ENCODE measurements at regions not wholly inside any gene's neighbourhood (a gene's known extent, or its start where the extent isn't known, plus 50 kb on each side); places are given as distances from the start of the nearest gene placed in this dataset.

DNA sequence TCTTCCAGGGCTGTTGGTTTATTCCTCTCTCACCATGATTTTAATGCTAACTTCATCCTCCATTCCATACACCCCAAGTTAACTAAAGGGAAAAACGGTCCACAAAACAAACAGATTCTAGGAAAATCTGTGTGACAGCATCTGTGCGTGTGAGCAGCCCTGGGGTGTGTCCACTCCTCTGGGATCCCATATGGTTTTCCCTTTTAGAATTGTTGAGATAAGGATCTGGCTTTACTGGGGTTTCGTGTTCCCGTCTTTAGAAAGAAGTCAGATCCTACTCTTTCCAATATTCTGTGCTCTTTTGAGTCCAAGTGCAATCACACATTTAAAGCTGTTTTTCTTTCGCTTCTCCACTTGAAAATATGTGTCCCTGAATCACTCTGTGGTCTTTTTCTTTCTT, 257.1 kb downstream of the KLF6 start:
- TF ChIP-seq, protein P1, sequence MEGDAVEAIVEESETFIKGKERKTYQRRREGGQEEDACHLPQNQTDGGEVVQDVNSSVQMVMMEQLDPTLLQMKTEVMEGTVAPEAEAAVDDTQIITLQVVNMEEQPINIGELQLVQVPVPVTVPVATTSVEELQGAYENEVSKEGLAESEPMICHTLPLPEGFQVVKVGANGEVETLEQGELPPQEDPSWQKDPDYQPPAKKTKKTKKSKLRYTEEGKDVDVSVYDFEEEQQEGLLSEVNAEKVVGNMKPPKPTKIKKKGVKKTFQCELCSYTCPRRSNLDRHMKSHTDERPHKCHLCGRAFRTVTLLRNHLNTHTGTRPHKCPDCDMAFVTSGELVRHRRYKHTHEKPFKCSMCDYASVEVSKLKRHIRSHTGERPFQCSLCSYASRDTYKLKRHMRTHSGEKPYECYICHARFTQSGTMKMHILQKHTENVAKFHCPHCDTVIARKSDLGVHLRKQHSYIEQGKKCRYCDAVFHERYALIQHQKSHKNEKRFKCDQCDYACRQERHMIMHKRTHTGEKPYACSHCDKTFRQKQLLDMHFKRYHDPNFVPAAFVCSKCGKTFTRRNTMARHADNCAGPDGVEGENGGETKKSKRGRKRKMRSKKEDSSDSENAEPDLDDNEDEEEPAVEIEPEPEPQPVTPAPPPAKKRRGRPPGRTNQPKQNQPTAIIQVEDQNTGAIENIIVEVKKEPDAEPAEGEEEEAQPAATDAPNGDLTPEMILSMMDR (IDR thresholded peaks at IDR 0.05; ENCODE audit: insufficient read depth, low read length) = no peak
- no peak for TF ChIP-seq POLR2AphosphoS5 (IDR thresholded peaks at IDR 0.05; ENCODE audit: low read depth)
- TF ChIP-seq, protein P2, sequence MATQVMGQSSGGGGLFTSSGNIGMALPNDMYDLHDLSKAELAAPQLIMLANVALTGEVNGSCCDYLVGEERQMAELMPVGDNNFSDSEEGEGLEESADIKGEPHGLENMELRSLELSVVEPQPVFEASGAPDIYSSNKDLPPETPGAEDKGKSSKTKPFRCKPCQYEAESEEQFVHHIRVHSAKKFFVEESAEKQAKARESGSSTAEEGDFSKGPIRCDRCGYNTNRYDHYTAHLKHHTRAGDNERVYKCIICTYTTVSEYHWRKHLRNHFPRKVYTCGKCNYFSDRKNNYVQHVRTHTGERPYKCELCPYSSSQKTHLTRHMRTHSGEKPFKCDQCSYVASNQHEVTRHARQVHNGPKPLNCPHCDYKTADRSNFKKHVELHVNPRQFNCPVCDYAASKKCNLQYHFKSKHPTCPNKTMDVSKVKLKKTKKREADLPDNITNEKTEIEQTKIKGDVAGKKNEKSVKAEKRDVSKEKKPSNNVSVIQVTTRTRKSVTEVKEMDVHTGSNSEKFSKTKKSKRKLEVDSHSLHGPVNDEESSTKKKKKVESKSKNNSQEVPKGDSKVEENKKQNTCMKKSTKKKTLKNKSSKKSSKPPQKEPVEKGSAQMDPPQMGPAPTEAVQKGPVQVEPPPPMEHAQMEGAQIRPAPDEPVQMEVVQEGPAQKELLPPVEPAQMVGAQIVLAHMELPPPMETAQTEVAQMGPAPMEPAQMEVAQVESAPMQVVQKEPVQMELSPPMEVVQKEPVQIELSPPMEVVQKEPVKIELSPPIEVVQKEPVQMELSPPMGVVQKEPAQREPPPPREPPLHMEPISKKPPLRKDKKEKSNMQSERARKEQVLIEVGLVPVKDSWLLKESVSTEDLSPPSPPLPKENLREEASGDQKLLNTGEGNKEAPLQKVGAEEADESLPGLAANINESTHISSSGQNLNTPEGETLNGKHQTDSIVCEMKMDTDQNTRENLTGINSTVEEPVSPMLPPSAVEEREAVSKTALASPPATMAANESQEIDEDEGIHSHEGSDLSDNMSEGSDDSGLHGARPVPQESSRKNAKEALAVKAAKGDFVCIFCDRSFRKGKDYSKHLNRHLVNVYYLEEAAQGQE (IDR thresholded peaks at IDR 0.05; ENCODE audit: insufficient replicate concordance, low read depth) = no peak
